Endothelial cell of umbilical vein (primary cell): ENCODE measurements at regions not wholly inside any gene's neighbourhood (a gene's known extent, or its start where the extent isn't known, plus 50 kb on each side); places are given as distances from the start of the nearest gene placed in this dataset.
A peak's percentile ranks its signal among the peaks of the same experiment; 100 is the strongest.

Source experiments
- BruUV-seq: library from RNA; stranded (reverse); fragments of 400-500 nt; replicated peaks from 2 replicates; lab custom pipeline; 2021; lab: Mats Ljungman, UMichigan
- CTCF ChIA-PET: fragments of 300-600, 350-600 bp; sonication (Branson Sonifier 250); formaldehyde crosslinking; loops from one replicate; lab custom pipeline; 2021; ENCODE audit warnings: antibody characterized with exemption, inconsistent platforms; lab: Charles Lee
- POLR2A ChIA-PET: fragments of 300-600, 350-600 bp; sonication (Branson Sonifier 250); formaldehyde crosslinking; loops from one replicate; lab custom pipeline; 2021; ENCODE audit warnings: antibody characterized with exemption, inconsistent platforms; lab: Charles Lee
- DNase-seq: peaks from one replicate; pipeline ENCODE4 v3.0.0-alpha.2; 2011; ENCODE audit warnings: low read depth, low spot score
- FAIRE-seq: peaks from 2 replicates; lab custom pipeline; 2011; peaks lifted over from hg19 to GRCh38; lab: Jason Lieb, UNC
- H2AFZ ChIP-seq: 2 replicates; pipeline ENCODE4 v1.6.0; 2012; ENCODE audit warnings: low read depth, low read length, control low read depth, inconsistent platforms
- H3K27ac ChIP-seq: 2 replicates; pipeline ENCODE4 v1.5.1; 2011; ENCODE audit warnings: low read depth, mild to moderate bottlenecking, control low read depth, low read length, moderate library complexity; ENCODE audit not compliant: insufficient read depth
- H3K27me3 ChIP-seq, 2 experiments: 2 replicates each; pipeline versions ENCODE4 v1.6.0 to v1.6.1; 2011; ENCODE audit warnings: low read length in 2 of 2, mixed read lengths in 1 of 2; ENCODE audit not compliant: control insufficient read depth in 2 of 2, insufficient read depth in 2 of 2
- H3K36me3 ChIP-seq, 2 experiments: 2 replicates in 1 of 2; 3 replicates in 1 of 2; pipeline ENCODE4 v1.5.1; 2011; ENCODE audit warnings: low read length in 2 of 2, mild to moderate bottlenecking in 1 of 2, moderate library complexity in 1 of 2; ENCODE audit not compliant: control insufficient read depth in 2 of 2, insufficient read depth in 2 of 2; ENCODE audit errors: extremely low read depth in 1 of 2
- H3K4me1 ChIP-seq: 3 replicates; pipeline ENCODE4 v1.5.1; 2011; ENCODE audit warnings: mild to moderate bottlenecking, low read length; ENCODE audit not compliant: control insufficient read depth, insufficient read depth; ENCODE audit errors: extremely low read depth
- H3K4me2 ChIP-seq: 2 replicates; pipeline ENCODE4 v1.6.1; 2011; ENCODE audit warnings: low read length, control low read depth, mixed read lengths; ENCODE audit not compliant: insufficient read depth
- H3K4me3 ChIP-seq, 3 experiments: fragments of 200-600 bp in 1 of 3; sonication (generic), shearing (Covaris generic) in 1 of 3; replicated peaks in 1 of 3; 2 replicates each; pipeline ENCODE4 v1.5.1; 2011 to 2016; ENCODE audit warnings: control low read depth in 3 of 3, low read length in 3 of 3, mild to moderate bottlenecking in 2 of 3, inconsistent platforms in 1 of 3, low read depth in 1 of 3, moderate library complexity in 1 of 3; ENCODE audit not compliant: insufficient read depth in 1 of 3
- H3K79me2 ChIP-seq: 2 replicates; pipeline ENCODE4 v1.6.0; 2012; ENCODE audit warnings: low read length, inconsistent platforms; ENCODE audit not compliant: control insufficient read depth, insufficient read depth
- H3K9ac ChIP-seq: replicated peaks from 2 replicates; pipeline ENCODE3; 2011; ENCODE audit warnings: low read length, control low read depth; ENCODE audit not compliant: insufficient read depth; ENCODE audit errors: extremely low read depth
- H3K9me1 ChIP-seq: replicated peaks from 3 replicates; pipeline ENCODE4 v1.6.0; 2011; ENCODE audit warnings: mild to moderate bottlenecking, low read length; ENCODE audit not compliant: control insufficient read depth, insufficient read depth; ENCODE audit errors: extremely low read depth
- H3K9me3 ChIP-seq: replicated peaks from 2 replicates; pipeline ENCODE4 v1.5.1; 2012; ENCODE audit warnings: low read length, inconsistent platforms; ENCODE audit not compliant: control insufficient read depth, insufficient read depth
- H4K20me1 ChIP-seq: replicated peaks from 2 replicates; pipeline ENCODE3; 2011; ENCODE audit warnings: mild to moderate bottlenecking, low read length; ENCODE audit not compliant: control insufficient read depth, insufficient read depth; ENCODE audit errors: extremely low read depth
- CTCF ChIP-seq, 2 donors: IDR thresholded peaks; 1 replicate in 1 of 2; 2 replicates in 1 of 2; pipeline ENCODE4 v1.5.1; 2011; ENCODE audit warnings: low read length in 2 of 2, mild to moderate bottlenecking in 2 of 2, moderate library complexity in 2 of 2, control low read depth in 1 of 2, inconsistent platforms in 1 of 2, low read depth in 1 of 2; ENCODE audit not compliant: insufficient read depth in 1 of 2; ENCODE audit errors: extremely low read depth in 1 of 2
- EZH2 ChIP-seq: IDR thresholded peaks from 2 replicates; pipeline ENCODE4 v1.6.1; 2012; ENCODE audit warnings: borderline replicate concordance, low read depth, mild to moderate bottlenecking, moderate library complexity, low read length, inconsistent platforms; ENCODE audit not compliant: severe bottlenecking
- FOS ChIP-seq: IDR thresholded peaks from 2 replicates; pipeline ENCODE4 v1.6.1; 2011; ENCODE audit warnings: mild to moderate bottlenecking, low read length, moderate library complexity, borderline replicate concordance; ENCODE audit not compliant: insufficient read depth
- GATA2 ChIP-seq: IDR thresholded peaks from 2 replicates; pipeline ENCODE4 v1.7.0; 2011; ENCODE audit warnings: low read depth, mild to moderate bottlenecking, moderate library complexity, mixed read lengths, low read length; ENCODE audit not compliant: insufficient read length, insufficient read depth
- JUN ChIP-seq: IDR thresholded peaks from 2 replicates; pipeline ENCODE4 v1.6.1; 2011; ENCODE audit warnings: borderline replicate concordance, low read depth; ENCODE audit not compliant: insufficient read length, insufficient read depth
- MAX ChIP-seq: IDR thresholded peaks from 2 replicates; pipeline ENCODE4 v1.6.1; 2011; ENCODE audit not compliant: insufficient read depth, insufficient read length
- MYC ChIP-seq: IDR thresholded peaks from one replicate; pipeline ENCODE4 v1.6.1; 2011; ENCODE audit warnings: mild to moderate bottlenecking, low read depth, low read length
- POLR2A ChIP-seq: IDR thresholded peaks from 2 replicates; pipeline ENCODE4 v1.6.1; 2012; ENCODE audit warnings: low read depth, mild to moderate bottlenecking, control low read depth, low read length
- POLR2AphosphoS5 ChIP-seq: IDR thresholded peaks from 2 replicates; pipeline ENCODE4 v1.6.1; 2012; ENCODE audit warnings: low read depth, mild to moderate bottlenecking, control low read depth, low read length, moderate library complexity; ENCODE audit not compliant: insufficient read depth
- dilution Hi-C: fragments of 300-500 bp; cut with MboI; formaldehyde crosslinking; loops from one replicate; pipeline ENCODE4 v1.15.0; 2019; ENCODE audit warnings: low sequenced_read_pairs; ENCODE audit not compliant: extremely low pct_ligation_motif_present
- intact Hi-C: fragments of 100-400 bp; cut with micrococcal nuclease; formaldehyde crosslinking; loops from one replicate; pipeline ENCODE4 v1.10.0; 2022

GRCh38 chr1:58346036-58346355 lies 200.5 kb downstream of the OMA1 start:
- peak; percentile 7 for DNase-seq
- BruUV-seq = no TSS peak
- no peaks in the 10 kb centered on the region for H3K9me1 ChIP-seq
- no peaks in the 10 kb centered on the region for H4K20me1 ChIP-seq
- intact Hi-C loops (no loop called here), dilution Hi-C loops (no loop called here)
- CTCF ChIA-PET = interaction anchor here (1.7 kb wide), 1 partner anchor 86 kb away, joined by 3 read pairs; no protein-coding TSS in a partner anchor
- no peak overlapping the region for H3K4me2 ChIP-seq
- FAIRE-seq = no peak
- no peak overlapping the region for H3K27ac ChIP-seq
- POLR2A ChIA-PET = no interaction called here
- H3K27me3 ChIP-seq = peaks cover 2 to 3% of the 10 kb centered on the region in 2 experiments
- no peaks in the 10 kb centered on the region for H3K9me3 ChIP-seq
- TF ChIP-seq FOS = no peak
- no peak for TF ChIP-seq GATA2
- no peak for TF ChIP-seq MYC
- TF ChIP-seq EZH2 = no peak
- no peak for TF ChIP-seq POLR2A
- no peak for TF ChIP-seq MAX
- no peak for TF ChIP-seq CTCF (IDR thresholded peaks at IDR 0.05; ENCODE audit: extremely low read depth in 1 of 2, insufficient read depth in 1 of 2, low read depth in 1 of 2, low read length in 2 of 2)
- TF ChIP-seq JUN = no peak
- no peak for TF ChIP-seq POLR2AphosphoS5
- no peaks in the 10 kb centered on the region for H3K79me2 ChIP-seq
- H3K9ac ChIP-seq = no peak overlapping the region
- H3K36me3 ChIP-seq = no peaks in the 10 kb centered on the region
- H3K4me1 ChIP-seq = no peaks in the 10 kb centered on the region
- no peak overlapping the region for H3K4me3 ChIP-seq
- no peak overlapping the region for H2AFZ ChIP-seq
